HG02973 (cell line): ENCODE measurements at regions not wholly inside any gene's neighbourhood (a gene's known extent, or its start where the extent isn't known, plus 50 kb on each side); places are given as distances from the start of the nearest gene placed in this dataset.

Experiments used
- ATAC-seq: cut with Tn5 transposase; IDR thresholded peaks from one replicate; pipeline ENCODE4 v1.9.1; 2021; ENCODE audit warnings: moderate library complexity; ENCODE audit not compliant: unreplicated experiment

DNA sequence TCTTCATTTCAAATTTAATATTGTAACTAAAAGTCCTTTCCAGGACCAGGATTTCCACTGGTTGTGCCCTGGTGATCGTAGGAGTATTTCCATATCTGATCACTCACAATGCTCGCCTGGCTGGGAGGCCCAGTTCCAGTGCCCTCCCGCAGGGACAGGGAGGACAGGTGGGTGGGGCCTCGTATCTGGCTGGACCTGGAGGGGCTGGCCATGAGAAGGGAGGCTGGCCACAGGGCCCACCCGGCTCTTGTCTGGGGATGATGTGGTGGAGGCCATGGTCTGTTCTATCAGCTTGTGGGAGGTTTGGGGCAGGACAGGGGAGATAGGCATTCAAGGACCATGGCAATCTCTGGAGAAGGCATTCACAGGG, 286.4 kb downstream of the GADD45G start:
- ATAC-seq, result no peak

DNA sequence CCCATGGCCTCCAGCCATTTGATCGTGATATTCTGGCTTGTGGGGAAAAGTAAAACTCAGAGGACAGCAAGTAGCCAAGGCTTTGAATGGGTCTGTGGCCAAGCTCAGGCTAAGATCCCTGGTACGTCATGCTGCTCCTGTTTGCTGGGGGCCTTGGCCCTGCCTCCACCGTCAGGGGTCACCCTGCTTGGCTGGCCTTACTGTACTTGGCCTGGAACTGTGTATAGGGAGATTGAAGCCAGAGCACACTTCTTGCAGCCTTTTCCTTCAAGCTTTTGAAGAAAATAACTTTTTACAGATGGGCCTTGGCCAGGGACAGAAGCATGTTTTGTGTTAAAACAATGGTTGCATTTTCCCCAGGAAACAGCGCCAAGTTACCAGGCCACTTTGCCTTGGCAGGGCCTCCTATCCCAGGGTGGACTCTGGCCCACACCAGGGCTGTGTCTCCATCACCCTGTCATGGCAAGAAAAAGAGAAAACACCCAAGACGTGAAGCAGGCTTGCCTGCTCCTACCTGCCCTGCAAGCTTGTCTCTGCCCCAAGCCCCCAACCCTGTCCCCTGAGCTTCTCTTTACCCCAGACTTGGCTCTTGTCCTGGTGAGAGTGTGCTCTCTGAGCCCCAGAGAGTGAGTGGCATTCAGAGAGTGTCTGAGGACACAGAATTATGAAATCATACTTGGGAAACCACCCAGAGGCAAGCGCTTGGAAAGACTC, 286.9 kb downstream of the GADD45G start:
- no peak for ATAC-seq

DNA sequence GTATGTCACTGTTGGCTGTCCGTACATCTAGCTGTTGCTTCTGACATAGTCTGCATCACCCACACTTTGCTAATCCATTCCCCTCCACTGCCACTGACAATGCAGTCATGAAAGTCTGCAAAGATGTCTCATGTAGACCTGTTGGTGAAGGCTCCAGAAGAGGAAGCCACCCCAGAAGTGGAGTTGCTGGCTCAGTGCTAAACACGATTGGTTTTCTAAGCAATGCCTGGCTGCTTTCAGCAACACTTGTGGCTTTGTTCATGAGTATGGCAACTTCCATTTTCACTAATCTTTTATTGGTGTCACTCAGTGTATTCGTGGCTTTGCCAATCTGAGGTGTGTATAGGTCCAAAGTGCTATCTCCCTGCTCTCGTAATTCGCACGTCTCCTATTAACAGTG, 288.1 kb downstream of the GADD45G start:
- no peak for ATAC-seq

DNA sequence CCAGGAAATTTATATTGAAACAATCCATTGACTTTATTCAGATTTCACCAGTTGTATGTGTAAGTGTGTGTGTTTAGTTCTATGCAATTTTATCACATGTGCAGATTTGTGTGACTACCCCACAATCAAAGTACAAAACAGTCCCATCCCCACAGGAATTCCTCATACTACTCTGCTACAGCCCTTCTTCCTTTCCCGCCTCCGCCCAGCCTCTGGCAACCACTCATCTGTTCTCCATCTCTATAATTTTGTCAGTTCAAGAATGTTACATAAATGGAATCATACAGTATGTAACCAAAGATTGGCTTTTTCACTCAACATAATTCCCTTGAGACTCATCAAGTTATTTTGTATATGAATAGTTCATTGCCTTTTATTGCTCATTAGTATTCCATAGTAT, 289.1 kb downstream of the GADD45G start:
- ATAC-seq, result no peak

DNA sequence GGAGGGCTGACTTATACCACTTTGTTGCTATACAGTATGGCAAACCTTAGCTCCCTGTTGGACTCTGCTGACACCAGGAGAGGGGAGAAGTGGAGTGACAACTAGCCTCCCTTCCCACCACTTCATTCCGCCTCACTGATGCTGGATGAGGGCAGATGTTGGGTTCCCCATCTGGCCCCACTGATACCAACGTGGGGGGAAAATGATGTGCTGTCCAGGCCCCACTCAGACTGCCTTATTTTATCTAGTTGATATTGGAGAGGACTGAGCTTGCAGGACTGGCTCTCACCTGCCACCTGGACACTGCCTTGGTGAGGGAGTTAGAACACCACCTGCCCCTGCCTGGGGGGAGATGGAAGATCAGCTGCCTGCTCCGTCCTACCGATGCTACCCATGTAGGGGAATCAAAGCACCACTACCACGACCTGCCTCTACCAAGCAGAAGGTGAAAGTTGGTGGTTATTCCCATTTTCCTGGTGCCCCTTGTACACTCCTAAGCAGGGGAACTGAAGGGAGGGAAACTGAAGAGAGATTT, 292.1 kb downstream of the GADD45G start:
- no peak for ATAC-seq

DNA sequence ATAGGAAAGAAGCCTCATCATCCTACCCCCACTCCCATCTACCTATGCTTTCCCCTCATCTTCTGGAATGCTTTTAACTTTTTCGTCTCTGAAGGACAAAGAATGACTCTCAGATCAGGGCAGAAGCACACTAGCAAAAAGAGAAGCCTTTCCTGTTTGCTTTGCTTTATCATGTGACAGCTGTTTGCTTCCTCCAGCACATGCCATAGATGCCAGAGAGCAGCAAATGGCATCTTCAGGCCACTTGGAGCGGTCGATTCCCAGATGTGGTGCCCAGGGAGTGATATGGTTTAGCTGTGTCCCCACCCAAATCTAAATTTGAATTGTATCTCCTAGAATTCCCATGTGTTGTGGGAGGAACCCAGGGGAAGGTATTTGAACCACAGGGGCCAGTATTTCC, 294.8 kb downstream of the GADD45G start:
- ATAC-seq, result no peak

DNA sequence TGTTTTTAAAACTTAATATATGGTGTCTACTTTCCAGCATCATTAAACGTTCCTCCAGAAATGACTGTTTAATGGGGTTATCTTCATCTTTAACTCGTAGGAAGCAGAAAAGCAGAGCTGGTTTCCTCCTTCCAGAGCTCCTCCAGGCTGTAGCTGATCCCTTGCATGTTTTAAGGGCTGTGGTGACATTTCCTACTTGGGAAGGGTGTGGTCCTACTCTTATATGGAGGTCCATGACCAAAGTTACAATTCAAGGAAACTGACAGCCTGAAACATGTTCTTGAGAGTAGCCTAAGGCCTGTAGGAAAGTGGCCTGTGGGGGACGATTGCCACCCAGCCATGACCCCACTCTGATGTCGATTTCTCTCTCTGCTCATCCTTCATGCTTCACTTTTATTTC, 297.1 kb downstream of the GADD45G start:
- ATAC-seq, result no peak

DNA sequence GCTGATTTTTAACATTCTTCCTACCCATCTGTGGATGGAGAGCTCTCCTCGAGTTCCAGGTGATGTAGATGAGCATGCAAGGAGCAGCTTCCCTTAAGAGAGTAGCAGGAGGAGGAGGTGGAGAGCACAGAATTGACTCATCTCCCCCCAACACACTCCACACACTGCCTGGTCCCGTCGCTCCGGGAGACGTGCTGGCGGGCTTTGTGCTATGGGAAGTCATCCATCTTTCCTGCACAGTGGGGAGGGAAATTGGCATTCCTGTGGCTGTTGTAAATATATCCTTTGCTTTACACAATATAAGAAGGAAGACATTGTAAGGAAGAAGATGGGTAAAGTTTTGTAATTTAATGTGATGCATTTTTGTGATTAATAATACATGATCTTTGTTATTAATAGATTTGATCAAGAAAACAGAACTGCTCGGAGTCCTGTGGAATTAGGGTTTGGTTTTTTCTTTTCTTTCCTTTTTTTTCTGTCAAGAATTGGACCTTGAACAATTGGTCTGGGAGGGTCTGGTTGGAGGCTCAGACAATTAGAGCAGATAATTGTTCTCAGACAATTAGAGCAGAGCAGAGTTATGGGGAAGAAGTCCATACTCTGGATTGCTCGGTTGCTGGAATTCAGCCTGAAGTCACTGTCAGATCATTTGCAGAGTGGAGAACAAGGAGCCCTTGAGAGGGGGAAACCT, 297.8 kb downstream of the GADD45G start:
- ATAC-seq, result no peak

DNA sequence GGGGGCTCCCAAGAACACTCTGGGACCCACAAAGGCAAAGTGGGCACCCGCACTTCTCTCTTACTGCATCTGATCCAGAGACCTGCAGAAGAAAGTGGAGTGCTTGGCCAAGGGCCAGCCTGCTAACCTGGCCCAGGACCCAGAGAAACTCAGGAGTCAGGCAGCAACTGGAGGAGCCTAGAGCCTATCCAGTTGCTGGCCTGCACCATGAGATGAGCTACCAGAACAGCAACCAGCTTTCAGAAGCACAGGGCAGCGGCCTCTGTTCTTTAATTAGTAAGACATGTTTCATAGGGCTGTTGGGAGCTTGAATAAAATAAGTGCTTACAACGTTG, 298.3 kb downstream of the GADD45G start:
- ATAC-seq, result no peak

DNA sequence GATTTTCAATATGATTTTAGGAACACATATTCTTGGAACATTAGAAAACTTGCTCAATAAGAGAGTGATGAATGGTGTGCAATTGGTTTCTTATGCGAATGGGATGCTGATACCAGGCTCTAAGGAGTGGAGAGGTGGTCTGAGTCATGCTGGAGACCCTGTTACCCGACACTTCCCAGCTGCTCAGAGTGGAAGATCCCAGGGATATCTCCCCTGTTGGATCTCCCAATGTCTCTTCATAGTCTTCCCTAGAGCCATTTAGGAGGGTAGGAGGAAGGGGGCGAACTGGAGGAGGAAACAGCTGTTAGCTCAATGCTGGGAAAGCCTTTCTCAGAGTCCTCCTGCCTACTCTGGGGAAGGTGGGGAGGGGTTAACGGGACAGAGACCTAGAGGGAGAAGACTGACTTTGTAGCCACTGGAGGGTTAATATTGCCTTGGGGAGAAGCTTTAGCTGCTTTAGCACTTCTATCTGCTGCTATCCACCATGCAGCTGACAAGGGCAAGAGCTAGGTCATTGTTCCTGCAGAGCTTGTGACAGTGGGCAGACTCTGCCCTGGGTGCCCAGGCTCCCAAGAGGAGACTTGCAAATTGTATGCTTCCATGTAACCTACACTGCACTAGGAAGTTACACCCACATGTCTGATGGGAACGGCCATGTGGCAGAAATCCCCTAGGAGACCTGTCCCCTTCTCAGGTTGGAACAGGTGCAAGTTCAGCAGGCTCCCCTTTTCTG, 301.0 kb downstream of the GADD45G start:
- no peak for ATAC-seq

DNA sequence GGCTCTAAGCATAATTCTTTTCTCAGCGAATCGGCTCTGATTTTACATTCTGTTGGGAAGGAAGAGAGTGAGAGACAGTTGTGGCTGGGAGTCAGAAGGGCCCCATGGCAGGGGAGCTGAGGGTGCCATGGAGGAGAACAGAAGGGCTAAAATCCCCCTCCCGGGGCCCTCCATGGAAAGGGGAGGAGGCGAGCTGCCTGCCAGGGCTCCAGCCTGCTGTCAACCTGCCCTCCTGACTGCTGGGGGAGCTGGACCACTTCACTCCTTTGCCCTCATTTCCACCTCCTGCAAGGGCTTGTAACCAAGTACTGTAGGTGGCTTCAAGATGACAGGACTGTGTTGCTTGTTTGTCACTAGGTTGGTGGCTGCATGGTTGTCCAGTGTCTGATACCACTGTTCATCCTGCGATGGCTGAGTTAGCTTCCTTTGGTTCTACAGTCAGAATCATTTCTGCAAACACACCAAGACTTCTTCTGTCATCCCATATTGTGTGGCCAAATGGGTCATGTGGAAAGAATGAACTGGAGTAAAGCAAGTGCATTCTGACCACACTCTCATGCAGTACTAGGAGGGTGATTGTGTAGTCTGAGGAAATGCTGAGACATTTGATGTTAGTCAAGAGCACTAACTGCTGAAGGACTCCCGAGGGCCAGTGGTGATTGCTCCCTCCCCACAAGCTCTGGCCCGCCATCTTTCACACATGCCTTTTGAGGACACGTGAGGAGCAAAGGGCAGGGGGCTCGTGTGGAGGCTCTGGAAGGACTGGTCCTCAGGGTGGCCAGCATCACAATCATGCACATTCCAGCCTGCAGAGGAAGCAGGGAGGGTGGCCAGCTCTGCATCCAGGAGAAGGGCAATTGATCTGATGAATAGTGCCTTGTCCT, 307.2 kb downstream of the GADD45G start:
- ATAC-seq, result no peak

DNA sequence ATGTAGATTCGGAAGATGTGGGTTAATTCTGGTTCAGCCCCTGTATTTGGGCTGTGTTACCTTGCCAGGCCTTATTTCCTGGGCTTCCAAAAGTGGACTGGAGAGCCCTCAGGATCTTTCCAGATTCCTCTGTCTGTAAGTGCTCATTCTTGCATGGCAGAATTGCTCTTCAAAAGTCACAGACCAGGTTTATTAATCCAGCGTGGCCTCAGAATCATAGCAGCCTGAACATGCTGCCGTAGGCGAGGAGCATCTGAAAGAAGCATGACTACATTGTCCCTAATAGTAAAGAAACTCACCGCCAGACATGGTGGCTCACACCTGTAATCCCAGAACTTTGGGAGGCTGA, 307.8 kb downstream of the GADD45G start:
- ATAC-seq, result no peak

DNA sequence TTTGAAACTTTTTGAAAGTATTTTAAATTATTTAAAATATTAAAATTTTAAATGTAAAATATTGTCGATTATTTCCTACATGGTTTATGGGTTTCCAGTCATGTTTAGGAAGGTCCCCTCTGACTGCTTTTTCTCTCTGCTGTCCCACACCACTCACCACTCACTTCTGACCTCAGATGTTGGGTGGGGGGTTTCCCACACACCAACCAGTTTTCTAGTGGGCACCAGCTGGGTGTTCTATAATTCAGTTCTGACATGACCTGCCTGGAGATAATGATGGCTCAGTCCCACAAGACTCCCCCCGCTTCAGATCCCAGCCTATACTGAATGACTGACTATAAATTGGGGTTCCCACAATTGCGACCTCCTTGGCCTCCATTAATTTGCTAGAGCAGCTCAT, 310.4 kb downstream of the GADD45G start:
- ATAC-seq, result no peak

DNA sequence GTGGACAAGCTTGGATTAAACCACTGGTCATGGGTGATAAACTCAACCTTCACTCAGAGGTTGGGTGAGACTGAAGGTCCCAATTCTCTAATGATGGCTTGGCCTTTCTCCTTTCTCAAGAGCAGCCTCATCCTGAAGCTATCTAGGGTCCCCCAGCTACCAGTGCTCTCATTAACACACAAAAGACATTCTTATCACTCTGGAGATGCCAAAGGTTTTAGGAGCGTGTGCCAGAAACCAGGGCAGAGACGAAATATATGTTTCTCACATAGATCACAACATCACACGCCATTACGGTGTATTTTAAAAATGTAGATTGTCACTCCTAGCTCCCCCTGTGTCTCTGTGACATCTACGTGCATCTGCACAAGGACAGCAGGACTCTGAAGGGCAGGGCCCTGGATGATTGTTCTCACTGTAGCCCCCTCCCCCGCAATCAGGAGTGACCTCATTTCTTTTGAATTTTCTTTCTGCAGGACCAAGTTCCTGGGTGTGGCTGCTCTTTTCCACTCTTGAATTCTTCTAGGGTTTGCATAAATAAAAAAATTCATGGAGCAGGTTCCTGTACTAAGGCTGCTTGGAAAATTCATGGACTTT, 311.3 kb downstream of the GADD45G start:
- no peak for ATAC-seq

DNA sequence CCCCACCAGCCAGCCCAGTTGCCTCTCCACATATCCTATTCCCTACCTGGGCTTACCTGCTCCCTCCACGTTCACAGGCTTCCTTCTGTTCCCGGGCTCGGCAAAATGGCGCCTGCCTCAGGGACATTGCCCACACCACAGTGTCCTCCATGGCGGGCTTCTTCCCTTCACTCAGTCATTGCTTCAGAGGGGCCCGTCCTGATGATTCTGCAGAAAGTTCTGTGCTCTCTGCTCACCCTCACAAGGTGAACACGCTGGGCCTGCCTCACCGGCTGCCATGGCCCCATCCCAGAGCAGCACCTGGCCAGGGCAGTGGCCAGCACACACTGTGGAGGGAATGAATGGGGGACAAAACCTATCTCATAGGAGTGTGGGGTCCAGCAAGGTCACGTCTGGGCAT, 313.0 kb downstream of the GADD45G start:
- no peak for ATAC-seq

DNA sequence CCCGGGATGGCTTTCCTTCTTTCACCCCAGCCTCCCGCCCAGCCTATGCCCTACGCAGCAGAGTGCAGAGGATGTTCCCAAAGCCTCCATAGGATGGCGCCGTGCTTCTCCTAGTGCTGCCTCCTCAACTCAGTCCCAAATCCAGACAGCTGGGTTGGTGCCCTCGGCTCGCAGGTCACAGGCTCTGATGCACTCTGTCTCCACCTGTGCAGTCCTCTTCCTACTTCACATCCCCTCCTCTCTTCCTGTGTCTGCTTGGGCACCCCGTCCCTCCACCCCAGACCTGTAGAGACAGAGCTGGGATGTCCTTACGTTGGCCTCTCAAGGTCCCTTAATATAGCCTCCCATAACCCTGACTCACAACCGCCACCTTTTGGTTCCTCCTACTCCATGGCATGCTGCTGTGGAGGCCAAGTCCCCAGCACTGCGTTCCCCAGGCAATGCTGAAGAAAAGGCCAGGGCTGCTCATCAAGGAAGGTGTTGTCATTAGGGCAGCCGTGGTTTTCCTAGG, 314.4 kb downstream of the GADD45G start:
- no peak for ATAC-seq

DNA sequence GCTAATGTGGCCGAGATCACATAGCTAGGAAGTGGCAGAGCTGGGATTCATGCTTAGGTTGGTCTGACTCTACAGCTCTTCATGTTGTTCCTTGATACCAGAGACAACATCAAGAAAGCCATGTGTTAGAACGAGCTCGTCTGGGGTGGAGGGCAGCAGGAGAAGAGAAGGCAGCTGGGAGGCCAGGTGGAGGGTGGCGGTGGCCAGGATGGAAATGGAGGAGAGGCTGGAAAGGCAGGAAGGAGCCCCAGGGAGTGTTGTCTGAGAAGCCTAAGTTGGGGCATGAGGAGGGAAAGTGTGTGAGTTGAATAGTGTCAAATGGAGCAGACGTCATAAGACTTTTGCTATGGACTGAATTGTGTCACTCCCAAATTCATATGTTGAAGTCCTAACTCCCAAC, 315.3 kb downstream of the GADD45G start:
- no peak for ATAC-seq

DNA sequence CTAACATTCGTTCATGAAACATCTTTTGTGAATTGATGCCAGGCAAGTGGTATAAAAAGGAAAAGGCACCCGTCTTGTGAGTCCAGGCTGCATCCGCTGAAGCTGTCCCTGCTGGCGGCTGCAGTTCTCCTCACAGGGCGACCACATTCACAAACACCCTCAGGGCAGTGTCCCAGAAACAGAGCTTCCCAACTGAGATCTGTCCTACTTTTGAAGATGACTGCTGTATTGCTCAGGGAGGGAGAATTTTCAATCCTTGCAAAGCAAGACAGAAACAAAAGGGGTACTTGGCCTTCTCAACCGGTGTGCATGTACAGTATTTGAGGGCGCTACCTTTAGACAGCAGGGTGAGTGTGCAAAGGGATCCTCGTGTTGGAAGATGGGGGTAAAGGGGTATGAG, 316.1 kb downstream of the GADD45G start:
- ATAC-seq, result no peak

DNA sequence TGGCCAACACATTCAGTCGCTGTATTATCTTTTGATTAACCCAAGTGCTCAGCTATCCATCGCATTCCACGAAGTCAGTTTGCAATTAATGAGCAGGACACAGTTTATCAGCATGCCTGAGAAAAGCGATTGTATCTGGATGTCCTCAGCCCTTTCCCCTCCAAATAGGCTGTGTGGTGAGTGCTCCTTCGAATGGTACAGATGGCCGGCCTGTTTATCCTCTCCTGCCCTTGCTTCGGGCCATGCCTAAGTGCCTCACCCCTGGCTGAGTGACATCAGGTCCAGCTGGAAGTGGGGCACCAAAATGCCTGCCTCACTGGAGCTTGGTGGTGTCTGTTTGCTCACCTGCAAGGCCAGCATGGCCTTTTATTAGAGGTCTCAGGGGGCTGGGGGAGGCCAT, 317.3 kb downstream of the GADD45G start:
- ATAC-seq, result no peak

DNA sequence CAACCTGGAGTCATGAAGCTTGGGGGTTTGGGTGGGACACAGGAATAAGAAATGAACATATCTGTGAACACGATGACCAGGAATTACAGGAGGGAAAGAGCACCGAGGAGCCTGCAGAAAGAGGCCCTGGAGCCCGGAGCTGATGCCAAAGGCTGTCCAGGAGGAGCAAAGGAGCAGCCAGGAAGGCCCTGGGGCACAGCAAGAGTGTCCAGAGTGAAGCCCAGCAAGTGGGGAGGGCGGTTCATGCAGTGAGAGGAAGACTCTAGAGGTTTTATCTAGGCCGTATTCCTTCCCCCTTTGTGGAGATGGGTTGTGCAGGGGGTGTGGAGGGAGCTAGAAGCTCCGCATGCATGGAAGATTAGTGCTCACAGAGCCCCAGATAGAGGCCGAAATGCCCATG, 318.4 kb downstream of the GADD45G start:
- ATAC-seq, result no peak
